Hepatocyte (in vitro differentiated cells): ENCODE measurements at regions not wholly inside any gene's neighbourhood (a gene's known extent, or its start where the extent isn't known, plus 50 kb on each side); places are given as distances from the start of the nearest gene placed in this dataset.

Experiments
- DNase-seq: peaks from one replicate; pipeline ENCODE4 v3.0.0-alpha.2; 2016; ENCODE audit warnings: low spot score
- H2AFZ ChIP-seq: fragments of 200-600 bp; sonication (generic); 2 replicates; pipeline ENCODE4 v1.6.0; 2016; ENCODE audit warnings: antibody characterized with exemption, mild to moderate bottlenecking
- H3K27ac ChIP-seq: fragments of 200-600 bp; sonication (generic); 2 replicates; pipeline ENCODE4 v1.5.1; 2016; ENCODE audit warnings: mild to moderate bottlenecking
- H3K27me3 ChIP-seq: fragments of 200-600 bp; sonication (generic); 2 replicates; pipeline ENCODE4 v1.6.1; 2016
- H3K36me3 ChIP-seq: fragments of 200-600 bp; sonication (generic); replicated peaks from 2 replicates; pipeline ENCODE4 v1.5.1; 2016; ENCODE audit warnings: low read depth; ENCODE audit not compliant: insufficient read depth
- H3K4me1 ChIP-seq: fragments of 200-600 bp; sonication (generic); 2 replicates; pipeline ENCODE4 v1.5.1; 2016; ENCODE audit warnings: mild to moderate bottlenecking, moderate library complexity; ENCODE audit not compliant: insufficient read depth
- H3K4me2 ChIP-seq: fragments of 200-600 bp; sonication (generic); 2 replicates; pipeline ENCODE4 v1.6.0; 2016
- H3K4me3 ChIP-seq: fragments of 200-600 bp; sonication (generic); 2 replicates; pipeline ENCODE4 v1.5.1; 2016; ENCODE audit warnings: mild to moderate bottlenecking
- H3K79me2 ChIP-seq: fragments of 200-600 bp; sonication (generic); 2 replicates; pipeline ENCODE4 v1.6.0; 2017; ENCODE audit warnings: mild to moderate bottlenecking
- H3K9me2 ChIP-seq: fragments of 200-600 bp; sonication (generic); replicated peaks from 2 replicates; pipeline ENCODE4 v1.6.0; 2017; ENCODE audit warnings: mild to moderate bottlenecking; ENCODE audit not compliant: insufficient read depth
- H3K9me3 ChIP-seq: fragments of 200-600 bp; sonication (generic); 2 replicates; pipeline ENCODE4 v1.5.1; 2016; ENCODE audit warnings: low read depth, mild to moderate bottlenecking
- H4K20me1 ChIP-seq: fragments of 200-600 bp; sonication (generic); 2 replicates; pipeline ENCODE4 v1.6.0; 2016; ENCODE audit warnings: mild to moderate bottlenecking; ENCODE audit not compliant: insufficient read depth, poor library complexity, severe bottlenecking
- CTCF ChIP-seq: fragments of 200-600 bp; sonication (generic); IDR thresholded peaks from 2 replicates; pipeline ENCODE4 v1.5.1; 2016; ENCODE audit warnings: antibody characterized with exemption, mild to moderate bottlenecking; ENCODE audit not compliant: poor library complexity
- EZH2 ChIP-seq: fragments of 200-600 bp; sonication (generic); IDR thresholded peaks from 2 replicates; pipeline ENCODE4 v1.6.1; 2016; ENCODE audit warnings: antibody characterized with exemption, mild to moderate bottlenecking, borderline replicate concordance
- EZH2phosphoT487 ChIP-seq: fragments of 200-600 bp; sonication (generic); IDR thresholded peaks from one replicate; pipeline ENCODE4 v1.6.1; 2018; ENCODE audit warnings: antibody characterized with exemption, mild to moderate bottlenecking, low read depth, moderate library complexity; ENCODE audit not compliant: unreplicated experiment, severe bottlenecking
- WGBS: methylation state at CpG from one replicate; pipeline ENCODE4 v1.1.6; 2016; ENCODE audit warnings: low lambda C conversion rate; ENCODE audit errors: missing lambda C conversion rate; 5-methylcytosine and 5-hydroxymethylcytosine counted together

GRCh38 chr17:77690271-77691161 is 268.0 kb upstream of the TNRC6C start:
- Histone ChIP-seq H3K4me1 (peaks cover 7% of the 10 kb centered on the region), H3K4me3 (no peak overlapping the region), H3K9me2 (no peaks in the 10 kb centered on the region), H3K9me3 (no peaks in the 10 kb centered on the region), H3K36me3 (no peaks in the 10 kb centered on the region), H3K27ac (no peak overlapping the region), H2AFZ (no peak overlapping the region), H4K20me1 (no peaks in the 10 kb centered on the region), H3K4me2 (peak overlapping the region; percentile 68), H3K27me3 (peaks cover 23% of the 10 kb centered on the region), H3K79me2 (no peaks in the 10 kb centered on the region)
- 54% methylated on average over 24 of the region's 24 CpGs for WGBS
- TF ChIP-seq CTCF: no peak
- no peak for TF ChIP-seq EZH2phosphoT487
- no peak for TF ChIP-seq EZH2
- peak; percentile 61 for DNase-seq

GRCh38 chr17:77691216-77692085 is 267.1 kb upstream of the TNRC6C start:
- Histone ChIP-seq H2AFZ (no peak overlapping the region), H3K4me2 (no peak overlapping the region), H3K27ac (no peak overlapping the region), H3K4me3 (no peak overlapping the region), H4K20me1 (no peaks in the 10 kb centered on the region), H3K4me1 (peaks cover 9% of the 10 kb centered on the region), H3K36me3 (no peaks in the 10 kb centered on the region), H3K79me2 (no peaks in the 10 kb centered on the region), H3K27me3 (peaks cover 31% of the 10 kb centered on the region), H3K9me2 (no peaks in the 10 kb centered on the region), H3K9me3 (no peaks in the 10 kb centered on the region)
- TF ChIP-seq EZH2: no peak
- no peak for TF ChIP-seq CTCF
- TF ChIP-seq EZH2phosphoT487: no peak
- DNase-seq: no peak
- 86% methylated on average over 18 of the region's 21 CpGs for WGBS

- TF ChIP-seq EZH2phosphoT487 (no peak), EZH2 (no peak), CTCF (no peak)
- no peak overlapping the region for H3K4me2 ChIP-seq
- no peaks in the 10 kb centered on the region for H3K9me2 ChIP-seq
- no peak for DNase-seq
- no peaks in the 10 kb centered on the region for H3K79me2 ChIP-seq
- H4K20me1 ChIP-seq: no peaks in the 10 kb centered on the region
- no peaks in the 10 kb centered on the region for H3K36me3 ChIP-seq
- H3K27me3 ChIP-seq: peaks cover 44% of the 10 kb centered on the region
- no peak overlapping the region for H3K27ac ChIP-seq
- 80% methylated on average over 12 of the region's 12 CpGs for whole genome bisulfite sequencing
- peaks cover 15% of the 10 kb centered on the region for H3K4me1 ChIP-seq
- no peaks in the 10 kb centered on the region for H3K9me3 ChIP-seq
- no peak overlapping the region for H3K4me3 ChIP-seq
- no peak overlapping the region for H2AFZ ChIP-seq
These were observed 265.8 kb upstream of the TNRC6C start for GRCh38 chr17:77692571-77693161.
